SK-MEL-5 (cell line): ENCODE measurements at regions not wholly inside any gene's neighbourhood (a gene's known extent, or its start where the extent isn't known, plus 50 kb on each side); places are given as distances from the start of the nearest gene placed in this dataset.
"Not testable (repeated sequence)": the region's sequence is repeated elsewhere in the genome, so short reads cannot be mapped to it uniquely, and the experiment has no call there.

Experiments used
- DNase-seq: peaks from one replicate; pipeline ENCODE4 v3.0.0-alpha.2; 2016; ENCODE audit warnings: low read depth, low spot score
- in situ Hi-C: cut with HindIII; loops from 2 replicates; pipeline ENCODE4 v1.10.0; 2016; ENCODE audit warnings: low sequenced_read_pairs, high pct_unique_total_duplicates, low pct_unique_long_range_greater_than_20kb

DNA sequence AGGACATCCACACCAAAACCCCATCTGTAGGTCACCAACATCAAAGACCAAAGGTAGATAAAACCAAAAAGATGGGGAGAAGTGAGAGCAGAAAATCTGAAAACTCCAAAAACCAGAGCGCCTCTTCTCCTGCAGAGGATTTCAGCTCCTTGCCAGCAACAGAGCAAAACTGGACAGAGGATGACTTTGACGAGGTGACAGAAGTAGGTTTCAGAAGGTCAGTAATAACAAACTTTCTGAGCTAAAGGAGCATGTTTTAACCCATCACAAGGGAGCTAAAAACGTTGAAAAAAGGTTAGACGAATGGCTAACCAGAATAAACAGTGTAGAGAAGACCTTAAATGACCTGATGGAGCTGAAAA, 142.9 kb upstream of the FBXL7 start:
- in situ Hi-C loops, DNase-seq: not testable (repeated sequence)

- DNase-seq, in situ Hi-C loops: not testable (repeated sequence)
Observed at GRCh38 chr5:15356308-15357091, 143.5 kb upstream of the FBXL7 start.

DNA sequence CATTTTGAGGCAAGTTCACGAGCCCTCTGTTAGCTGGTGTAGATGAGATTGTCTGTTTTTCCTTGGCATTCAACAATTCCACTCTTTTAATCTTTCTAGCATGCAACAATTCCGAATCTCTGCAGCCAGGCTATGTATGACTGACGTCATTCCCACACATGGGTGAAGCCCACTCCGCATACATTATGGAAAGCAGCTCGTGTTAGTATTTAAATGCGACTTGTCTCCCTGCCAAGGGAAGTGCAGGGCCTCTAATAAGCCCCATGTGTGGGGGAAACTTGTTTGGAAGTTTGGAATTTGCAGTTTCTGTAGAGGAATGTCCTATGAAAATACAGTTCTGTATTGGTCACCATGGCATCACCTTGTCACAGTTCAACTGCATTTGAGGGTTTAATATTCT, 146.0 kb upstream of the FBXL7 start:
- in situ Hi-C loops = no loop called here
- no peak for DNase-seq

- in situ Hi-C loops = no loop called here
- DNase-seq = no peak
Observed at GRCh38 chr5:15353086-15353645, 146.8 kb upstream of the FBXL7 start.

GRCh38 chr5:15350614-15351013, 149.4 kb upstream of the FBXL7 start:
- DNase-seq = no peak
- in situ Hi-C loops = no loop called here

DNA sequence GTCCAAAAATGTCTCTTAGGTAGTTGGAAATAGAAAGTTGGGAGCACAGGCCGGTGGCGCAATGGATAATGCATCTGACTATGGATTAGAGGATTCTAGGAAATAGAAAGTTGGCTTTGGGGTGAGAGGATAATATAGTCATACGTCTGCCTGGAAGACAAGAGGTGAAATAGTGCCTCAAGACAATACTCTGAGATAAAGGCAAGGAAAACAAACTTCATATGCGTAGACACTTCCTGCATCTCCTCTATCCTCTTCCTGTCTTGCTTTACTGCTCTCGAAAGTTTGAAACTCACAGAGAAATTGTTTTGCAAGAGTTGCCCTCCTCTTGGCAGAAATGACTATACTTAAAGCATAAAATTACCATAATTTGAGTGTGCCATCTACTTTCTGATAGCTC, 153.2 kb upstream of the FBXL7 start:
- in situ Hi-C loops = no loop called here
- DNase-seq = no peak

- in situ Hi-C loops = no loop called here
Observed at GRCh38 chr5:15344954-15345353, 155.0 kb upstream of the FBXL7 start.

DNA sequence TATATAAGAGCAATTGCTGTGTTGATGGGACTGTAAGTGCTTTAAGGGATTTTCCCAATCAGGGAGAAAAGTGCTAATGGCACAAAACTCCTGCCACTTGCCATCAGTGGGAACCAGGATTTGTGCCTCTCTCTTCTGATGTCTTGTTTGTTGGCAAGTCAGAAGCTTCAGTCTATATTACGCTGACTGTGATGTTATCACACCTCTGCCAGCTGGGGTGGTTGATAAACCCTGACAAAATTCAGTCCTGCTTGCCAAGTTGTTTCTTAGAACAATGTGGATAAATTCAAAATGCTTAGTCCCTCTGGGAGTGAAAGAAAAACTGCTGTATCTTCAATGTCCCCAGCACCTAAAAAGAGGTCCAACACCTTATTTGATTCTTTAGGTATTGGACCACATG, 161.4 kb upstream of the FBXL7 start:
- in situ Hi-C loops = no loop called here
- DNase-seq = no peak

More at GRCh38 chr5:15344954-15345353, 155.0 kb upstream of the FBXL7 start:
- no peak for DNase-seq

GRCh38 chr5:15334551-15335266, 165.3 kb upstream of the FBXL7 start:
- no peak for DNase-seq
- in situ Hi-C loops = no loop called here

GRCh38 chr5:15333091-15333490, 166.9 kb upstream of the FBXL7 start:
- DNase-seq = no peak
- in situ Hi-C loops = no loop called here

DNA sequence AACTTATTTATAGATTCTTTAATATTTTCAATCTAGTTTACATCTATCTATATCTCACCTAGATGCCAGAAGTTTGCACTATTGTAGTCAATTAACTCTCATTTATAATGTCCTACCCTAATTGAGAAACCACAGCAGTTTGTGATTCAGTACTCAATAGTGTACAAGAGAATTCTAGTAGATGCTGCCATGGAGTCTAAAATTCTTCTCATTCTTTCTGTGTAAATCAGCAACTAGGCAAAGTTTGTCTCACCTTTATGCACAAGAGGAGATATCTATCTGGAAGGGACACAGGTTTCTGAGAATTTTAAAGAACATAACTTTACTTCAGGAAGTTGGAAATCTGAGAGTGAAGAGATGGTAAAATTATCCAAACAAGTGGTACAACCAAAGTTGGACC, 173.0 kb upstream of the FBXL7 start:
- DNase-seq = no peak
- in situ Hi-C loops = no loop called here

GRCh38 chr5:15326471-15326870, 173.5 kb upstream of the FBXL7 start:
- no peak for DNase-seq
- in situ Hi-C loops = no loop called here

DNA sequence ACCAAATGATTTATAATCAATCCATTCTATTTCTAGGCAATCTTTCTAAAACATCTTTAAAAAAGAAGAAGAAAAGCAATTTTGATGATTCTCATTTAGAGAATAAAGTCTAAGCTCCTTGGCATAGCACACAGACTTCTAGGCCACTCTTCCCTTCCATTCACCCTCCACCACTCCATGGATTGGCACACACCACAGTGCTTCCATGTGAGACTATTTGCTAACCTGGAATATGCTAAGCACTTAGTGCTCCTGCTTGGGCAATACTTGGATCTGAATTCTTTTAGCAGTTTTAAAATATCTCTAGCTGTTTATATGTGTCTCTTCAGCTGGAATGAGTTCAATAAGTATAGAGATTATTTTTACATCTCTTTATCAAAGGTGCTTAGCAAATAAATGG, 177.6 kb upstream of the FBXL7 start:
- no peak for DNase-seq
- in situ Hi-C loops = no loop called here

GRCh38 chr5:15321776-15322175, 178.2 kb upstream of the FBXL7 start:
- in situ Hi-C loops = no loop called here
- DNase-seq = no peak

GRCh38 chr5:15320871-15321270, 179.1 kb upstream of the FBXL7 start:
- DNase-seq = no peak
- in situ Hi-C loops = no loop called here

DNA sequence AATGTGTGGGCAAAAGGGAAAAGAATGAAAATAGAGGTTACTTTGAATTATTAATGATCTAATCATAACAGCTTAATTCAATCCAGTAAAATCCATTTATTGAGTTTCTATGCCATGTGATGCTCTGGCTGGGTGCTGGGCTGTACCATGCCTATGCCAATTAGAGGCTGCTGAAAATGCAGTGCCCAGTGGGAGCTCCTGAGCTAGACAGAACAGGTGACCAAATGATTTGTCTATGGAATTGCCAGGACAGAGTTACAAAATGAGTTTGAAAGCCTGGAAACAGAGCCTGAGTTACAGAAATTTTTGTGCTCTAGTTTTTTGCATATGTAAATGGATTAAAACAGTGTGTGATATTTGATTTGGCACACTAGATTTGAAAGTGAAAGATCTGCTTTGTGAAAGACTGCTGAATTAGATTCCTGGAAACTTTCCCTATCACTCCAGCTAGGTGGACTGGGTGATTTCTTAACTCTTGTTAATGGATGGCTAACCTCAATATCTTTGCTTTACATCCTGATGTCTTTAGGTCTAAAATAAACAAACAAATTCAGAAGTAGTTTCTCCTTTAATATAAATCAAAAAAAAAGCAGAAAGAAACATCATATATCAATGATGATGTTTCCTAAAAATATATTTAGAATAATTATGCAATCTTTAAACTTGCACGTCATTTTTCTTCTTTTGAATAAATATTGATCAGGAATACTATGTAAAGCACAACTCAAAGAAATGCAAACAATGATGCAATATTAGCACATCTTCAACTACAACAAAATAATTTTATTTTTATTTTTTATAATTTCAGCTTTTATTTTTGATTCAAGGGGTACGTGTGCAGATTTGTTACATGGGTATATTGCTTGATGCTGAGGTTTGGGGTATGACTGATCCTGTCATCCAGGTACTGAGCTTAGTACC, 194.8 kb upstream of the FBXL7 start:
- DNase-seq = no peak
- in situ Hi-C loops = no loop called here

GRCh38 chr5:15304066-15304731, 195.8 kb upstream of the FBXL7 start:
- DNase-seq = no peak
- in situ Hi-C loops = no loop called here
